ENCODE measurements at regions not wholly inside any gene's neighbourhood (a gene's known extent, or its start where the extent isn't known, plus 50 kb on each side); places are given as distances from the start of the nearest gene placed in this dataset.
A peak's percentile ranks its signal among the peaks of the same experiment; 100 is the strongest.

GRCh38 chr9:86512929-86513328, 158.7 kb upstream of the TUT7 start:
- DNase-seq (ENCODE audit: low read depth in 2 of 2): peak in 1 of 2 donors; percentile 64
- Histone ChIP-seq H2AFZ (ENCODE audit: low read length) (no peak overlapping the region), H3K9me3 (ENCODE audit: control insufficient read depth, insufficient read depth, low read depth, low read length) (no peaks in the 10 kb centered on the region), H3K27ac (ENCODE audit: insufficient read depth, low read length) (no peak overlapping the region), H3K4me1 (ENCODE audit: control insufficient read depth, extremely low read depth, insufficient read depth, low read length) (peaks cover 2% of the 10 kb centered on the region), H4K20me1 (ENCODE audit: control insufficient read depth, extremely low read depth, insufficient read depth, low read length) (no peaks in the 10 kb centered on the region), H3K4me3 (replicated peaks in 1 of 4; ENCODE audit: control extremely low read depth in 1 of 4, insufficient read depth in 1 of 4, low read depth in 3 of 4, low read length in 4 of 4) (no peak overlapping the region), H3K4me2 (ENCODE audit: extremely low read depth, insufficient read depth, low read length) (no peak overlapping the region), H3K27me3 (ENCODE audit: control insufficient read depth, insufficient read depth, low read length) (no peaks in the 10 kb centered on the region), H3K9ac (ENCODE audit: insufficient read depth, low read length) (no peak overlapping the region), H3K36me3 (ENCODE audit: control insufficient read depth, insufficient read depth, low read length) (no peaks in the 10 kb centered on the region), H3K79me2 (ENCODE audit: control insufficient read depth, insufficient read depth, low read length) (no peaks in the 10 kb centered on the region)
- no peak for TF ChIP-seq CTCF (conservative IDR thresholded peaks at IDR 0.05 in 1 of 2, IDR thresholded peaks at IDR 0.05 in 1 of 2; ENCODE audit: low read depth in 1 of 2, low read length in 2 of 2)
- TF ChIP-seq EZH2 (IDR thresholded peaks at IDR 0.05; ENCODE audit: low read length, missing control alignments): no peak

- no peaks in the 10 kb centered on the region for H3K36me3 ChIP-seq (ENCODE audit: control insufficient read depth, insufficient read depth, low read length)
- no peak overlapping the region for H3K4me3 ChIP-seq (replicated peaks in 1 of 4; ENCODE audit: control extremely low read depth in 1 of 4, insufficient read depth in 1 of 4, low read depth in 3 of 4, low read length in 4 of 4)
- no peak overlapping the region for H3K27ac ChIP-seq (ENCODE audit: insufficient read depth, low read length)
- H3K79me2 ChIP-seq (ENCODE audit: control insufficient read depth, insufficient read depth, low read length): no peaks in the 10 kb centered on the region
- no peak overlapping the region for H2AFZ ChIP-seq (ENCODE audit: low read length)
- DNase-seq (ENCODE audit: low read depth in 2 of 2): no peak
- H3K27me3 ChIP-seq (ENCODE audit: control insufficient read depth, insufficient read depth, low read length): no peaks in the 10 kb centered on the region
- no peak overlapping the region for H3K9ac ChIP-seq (ENCODE audit: insufficient read depth, low read length)
- H4K20me1 ChIP-seq (ENCODE audit: control insufficient read depth, extremely low read depth, insufficient read depth, low read length): no peaks in the 10 kb centered on the region
- peaks cover 2% of the 10 kb centered on the region for H3K4me1 ChIP-seq (ENCODE audit: control insufficient read depth, extremely low read depth, insufficient read depth, low read length)
- no peaks in the 10 kb centered on the region for H3K9me3 ChIP-seq (ENCODE audit: control insufficient read depth, insufficient read depth, low read depth, low read length)
- no peak overlapping the region for H3K4me2 ChIP-seq (ENCODE audit: extremely low read depth, insufficient read depth, low read length)
- TF ChIP-seq EZH2 (IDR thresholded peaks at IDR 0.05; ENCODE audit: low read length, missing control alignments) (no peak), CTCF (conservative IDR thresholded peaks at IDR 0.05 in 1 of 2, IDR thresholded peaks at IDR 0.05 in 1 of 2; ENCODE audit: low read depth in 1 of 2, low read length in 2 of 2) (no peak)
Observed at GRCh38 chr9:86511614-86512360, 157.6 kb upstream of the TUT7 start.

- H3K27ac ChIP-seq (ENCODE audit: insufficient read depth, low read length): no peak overlapping the region
- H3K79me2 ChIP-seq (ENCODE audit: control insufficient read depth, insufficient read depth, low read length): no peaks in the 10 kb centered on the region
- H3K4me1 ChIP-seq (ENCODE audit: control insufficient read depth, extremely low read depth, insufficient read depth, low read length): peaks cover 1% of the 10 kb centered on the region
- no peak for DNase-seq (ENCODE audit: low read depth in 2 of 2)
- no peaks in the 10 kb centered on the region for H4K20me1 ChIP-seq (ENCODE audit: control insufficient read depth, extremely low read depth, insufficient read depth, low read length)
- no peak overlapping the region for H2AFZ ChIP-seq (ENCODE audit: low read length)
- no peaks in the 10 kb centered on the region for H3K36me3 ChIP-seq (ENCODE audit: control insufficient read depth, insufficient read depth, low read length)
- TF ChIP-seq CTCF (conservative IDR thresholded peaks at IDR 0.05 in 1 of 2, IDR thresholded peaks at IDR 0.05 in 1 of 2; ENCODE audit: low read depth in 1 of 2, low read length in 2 of 2) (no peak), EZH2 (IDR thresholded peaks at IDR 0.05; ENCODE audit: low read length, missing control alignments) (no peak)
- no peaks in the 10 kb centered on the region for H3K27me3 ChIP-seq (ENCODE audit: control insufficient read depth, insufficient read depth, low read length)
- H3K4me2 ChIP-seq (ENCODE audit: extremely low read depth, insufficient read depth, low read length): no peak overlapping the region
- no peaks in the 10 kb centered on the region for H3K9me3 ChIP-seq (ENCODE audit: control insufficient read depth, insufficient read depth, low read depth, low read length)
- H3K9ac ChIP-seq (ENCODE audit: insufficient read depth, low read length): no peak overlapping the region
- no peak overlapping the region for H3K4me3 ChIP-seq (replicated peaks in 1 of 4; ENCODE audit: control extremely low read depth in 1 of 4, insufficient read depth in 1 of 4, low read depth in 3 of 4, low read length in 4 of 4)
Observed at GRCh38 chr9:86508208-86508903, 154.1 kb upstream of the TUT7 start.

All from fibroblast of lung (primary cell).